Panc1 (cell line): ENCODE measurements at regions not wholly inside any gene's neighbourhood (a gene's known extent, or its start where the extent isn't known, plus 50 kb on each side); places are given as distances from the start of the nearest gene placed in this dataset.

Source experiments
- ATAC-seq: fragments of 200-7000 bp; cut with Tn5 transposase; 2 replicates; pipeline ENCODE4 v1.9.1; 2020; ENCODE audit warnings: mild to moderate bottlenecking, moderate library complexity
- BruUV-seq: library from RNA; stranded (reverse); fragments of 400-500 nt; replicated peaks from 2 replicates; lab custom pipeline; 2021; lab: Mats Ljungman, UMichigan
- CTCF ChIA-PET: fragments of 300-600 bp; sonication (Branson Sonifier 250); formaldehyde crosslinking; loops from one replicate; lab custom pipeline; 2022; ENCODE audit warnings: antibody characterized with exemption; lab: Charles Lee
- POLR2A ChIA-PET: fragments of 300-600 bp; sonication (Branson Sonifier 250); formaldehyde crosslinking; loops from one replicate; lab custom pipeline; 2022; ENCODE audit warnings: antibody characterized with exemption; lab: Charles Lee
- DNase-seq: peaks from one replicate; pipeline ENCODE4 v3.0.0-alpha.2; 2010; ENCODE audit warnings: low read depth, low spot score
- H3K27ac ChIP-seq: 2 replicates; pipeline ENCODE4 v1.5.1; 2011; ENCODE audit warnings: mild to moderate bottlenecking, low read length, inconsistent platforms
- H3K27me3 ChIP-seq: fragments of 200-500 bp; sonication (Bioruptor generic); 2 replicates; pipeline ENCODE4 v1.6.0; 2014; ENCODE audit warnings: low read length, inconsistent platforms; ENCODE audit not compliant: control insufficient read depth, insufficient read depth
- H3K36me3 ChIP-seq: fragments of 200-500 bp; sonication (Bioruptor generic); 2 replicates; pipeline ENCODE4 v1.5.1; 2014; ENCODE audit warnings: inconsistent platforms, mild to moderate bottlenecking, low read length, moderate library complexity; ENCODE audit not compliant: control insufficient read depth, insufficient read depth
- H3K4me1 ChIP-seq: 2 replicates; pipeline ENCODE4 v1.5.1; 2011; ENCODE audit warnings: inconsistent platforms, mild to moderate bottlenecking, low read length, moderate library complexity; ENCODE audit not compliant: control insufficient read depth, insufficient read depth
- H3K4me3 ChIP-seq, 2 experiments: 2 replicates each; pipeline ENCODE4 v1.5.1; 2011 to 2012; ENCODE audit warnings: low read depth in 2 of 2, low read length in 2 of 2, mild to moderate bottlenecking in 2 of 2, inconsistent platforms in 1 of 2, moderate library complexity in 1 of 2
- H3K9me3 ChIP-seq: fragments of 200-500 bp; sonication (Bioruptor generic); 2 replicates; pipeline ENCODE4 v1.5.1; 2014; ENCODE audit warnings: low read depth, mild to moderate bottlenecking, inconsistent platforms, low read length, moderate library complexity; ENCODE audit not compliant: control insufficient read depth, insufficient read depth
- POLR2AphosphoS5 ChIP-seq: IDR thresholded peaks from 2 replicates; pipeline ENCODE4 v1.6.1; 2012; ENCODE audit warnings: mild to moderate bottlenecking, low read depth, low read length, moderate library complexity
- SIN3A ChIP-seq: IDR thresholded peaks from 2 replicates; pipeline ENCODE4 v1.6.1; 2012; ENCODE audit warnings: low read depth, mild to moderate bottlenecking, low read length, moderate library complexity, borderline replicate concordance; ENCODE audit not compliant: insufficient read depth
- TCF7L2 ChIP-seq: IDR thresholded peaks from 2 replicates; pipeline ENCODE4 v1.6.1; 2011; ENCODE audit warnings: mild to moderate bottlenecking, low read depth, low read length, inconsistent platforms
- in situ Hi-C: cut with HindIII; loops from 2 replicates; pipeline ENCODE4 v1.10.0; 2016; ENCODE audit warnings: low sequenced_read_pairs, low pct_unique_long_range_greater_than_20kb
- intact Hi-C: fragments of 100-400 bp; cut with micrococcal nuclease; formaldehyde crosslinking; loops from one replicate; pipeline ENCODE4 v1.10.0; 2022; ENCODE audit not compliant: unreplicated experiment
- TF ChIP-seq, protein P1 (sequence below): fragments of 450-650 bp; IDR thresholded peaks from 2 replicates; pipeline ENCODE4 v1.5.1; 2017; ENCODE audit warnings: mild to moderate bottlenecking
- TF ChIP-seq, protein P2 (sequence below), 2 experiments: IDR thresholded peaks; 2 replicates each; pipeline ENCODE4 v1.6.1; 2011 to 2012; ENCODE audit warnings: low read depth in 2 of 2, control low read depth in 1 of 2, low read length in 1 of 2, mild to moderate bottlenecking in 1 of 2, moderate library complexity in 1 of 2; ENCODE audit not compliant: insufficient read depth in 1 of 2

DNA sequence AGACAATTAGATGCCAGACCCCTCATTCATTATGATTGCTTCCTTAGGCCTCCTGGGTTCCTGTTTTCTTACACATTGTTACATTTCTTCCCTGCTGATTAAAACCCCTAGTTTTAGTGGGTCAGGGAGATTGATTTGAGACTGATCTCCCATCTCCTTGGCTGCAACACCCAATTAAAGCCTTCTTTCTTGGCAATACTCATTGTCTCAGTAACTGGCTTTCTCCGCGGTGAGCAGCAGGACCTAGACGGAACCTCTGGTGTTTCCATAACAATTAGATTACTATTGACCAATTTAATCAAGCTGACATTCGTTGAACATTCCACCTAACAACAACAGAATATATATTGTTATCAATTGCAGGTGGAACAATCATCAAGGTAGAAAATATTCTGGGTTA lies 1676.4 kb upstream of the SLC39A10 start:
- Histone ChIP-seq H3K27me3 (no peaks in the 10 kb centered on the region), H3K9me3 (no peaks in the 10 kb centered on the region), H3K27ac (no peak overlapping the region), H3K4me1 (no peaks in the 10 kb centered on the region), H3K36me3 (no peaks in the 10 kb centered on the region), H3K4me3 (no peak overlapping the region)
- intact Hi-C loops = no loop called here
- ATAC-seq (no peak), DNase-seq (no peak)
- POLR2A ChIA-PET = no interaction called here
- TF ChIP-seq POLR2AphosphoS5 = no peak
- no peak for TF ChIP-seq SIN3A
- TF ChIP-seq, protein P1, sequence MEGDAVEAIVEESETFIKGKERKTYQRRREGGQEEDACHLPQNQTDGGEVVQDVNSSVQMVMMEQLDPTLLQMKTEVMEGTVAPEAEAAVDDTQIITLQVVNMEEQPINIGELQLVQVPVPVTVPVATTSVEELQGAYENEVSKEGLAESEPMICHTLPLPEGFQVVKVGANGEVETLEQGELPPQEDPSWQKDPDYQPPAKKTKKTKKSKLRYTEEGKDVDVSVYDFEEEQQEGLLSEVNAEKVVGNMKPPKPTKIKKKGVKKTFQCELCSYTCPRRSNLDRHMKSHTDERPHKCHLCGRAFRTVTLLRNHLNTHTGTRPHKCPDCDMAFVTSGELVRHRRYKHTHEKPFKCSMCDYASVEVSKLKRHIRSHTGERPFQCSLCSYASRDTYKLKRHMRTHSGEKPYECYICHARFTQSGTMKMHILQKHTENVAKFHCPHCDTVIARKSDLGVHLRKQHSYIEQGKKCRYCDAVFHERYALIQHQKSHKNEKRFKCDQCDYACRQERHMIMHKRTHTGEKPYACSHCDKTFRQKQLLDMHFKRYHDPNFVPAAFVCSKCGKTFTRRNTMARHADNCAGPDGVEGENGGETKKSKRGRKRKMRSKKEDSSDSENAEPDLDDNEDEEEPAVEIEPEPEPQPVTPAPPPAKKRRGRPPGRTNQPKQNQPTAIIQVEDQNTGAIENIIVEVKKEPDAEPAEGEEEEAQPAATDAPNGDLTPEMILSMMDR = no peak
- TF ChIP-seq, protein P2, sequence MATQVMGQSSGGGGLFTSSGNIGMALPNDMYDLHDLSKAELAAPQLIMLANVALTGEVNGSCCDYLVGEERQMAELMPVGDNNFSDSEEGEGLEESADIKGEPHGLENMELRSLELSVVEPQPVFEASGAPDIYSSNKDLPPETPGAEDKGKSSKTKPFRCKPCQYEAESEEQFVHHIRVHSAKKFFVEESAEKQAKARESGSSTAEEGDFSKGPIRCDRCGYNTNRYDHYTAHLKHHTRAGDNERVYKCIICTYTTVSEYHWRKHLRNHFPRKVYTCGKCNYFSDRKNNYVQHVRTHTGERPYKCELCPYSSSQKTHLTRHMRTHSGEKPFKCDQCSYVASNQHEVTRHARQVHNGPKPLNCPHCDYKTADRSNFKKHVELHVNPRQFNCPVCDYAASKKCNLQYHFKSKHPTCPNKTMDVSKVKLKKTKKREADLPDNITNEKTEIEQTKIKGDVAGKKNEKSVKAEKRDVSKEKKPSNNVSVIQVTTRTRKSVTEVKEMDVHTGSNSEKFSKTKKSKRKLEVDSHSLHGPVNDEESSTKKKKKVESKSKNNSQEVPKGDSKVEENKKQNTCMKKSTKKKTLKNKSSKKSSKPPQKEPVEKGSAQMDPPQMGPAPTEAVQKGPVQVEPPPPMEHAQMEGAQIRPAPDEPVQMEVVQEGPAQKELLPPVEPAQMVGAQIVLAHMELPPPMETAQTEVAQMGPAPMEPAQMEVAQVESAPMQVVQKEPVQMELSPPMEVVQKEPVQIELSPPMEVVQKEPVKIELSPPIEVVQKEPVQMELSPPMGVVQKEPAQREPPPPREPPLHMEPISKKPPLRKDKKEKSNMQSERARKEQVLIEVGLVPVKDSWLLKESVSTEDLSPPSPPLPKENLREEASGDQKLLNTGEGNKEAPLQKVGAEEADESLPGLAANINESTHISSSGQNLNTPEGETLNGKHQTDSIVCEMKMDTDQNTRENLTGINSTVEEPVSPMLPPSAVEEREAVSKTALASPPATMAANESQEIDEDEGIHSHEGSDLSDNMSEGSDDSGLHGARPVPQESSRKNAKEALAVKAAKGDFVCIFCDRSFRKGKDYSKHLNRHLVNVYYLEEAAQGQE (IDR thresholded peaks at IDR 0.05; ENCODE audit: insufficient read depth in 1 of 2, low read depth in 2 of 2, low read length in 1 of 2) = no peak
- no peak for TF ChIP-seq TCF7L2
- CTCF ChIA-PET = no interaction called here
- in situ Hi-C loops = no loop called here
- BruUV-seq = no TSS peak

DNA sequence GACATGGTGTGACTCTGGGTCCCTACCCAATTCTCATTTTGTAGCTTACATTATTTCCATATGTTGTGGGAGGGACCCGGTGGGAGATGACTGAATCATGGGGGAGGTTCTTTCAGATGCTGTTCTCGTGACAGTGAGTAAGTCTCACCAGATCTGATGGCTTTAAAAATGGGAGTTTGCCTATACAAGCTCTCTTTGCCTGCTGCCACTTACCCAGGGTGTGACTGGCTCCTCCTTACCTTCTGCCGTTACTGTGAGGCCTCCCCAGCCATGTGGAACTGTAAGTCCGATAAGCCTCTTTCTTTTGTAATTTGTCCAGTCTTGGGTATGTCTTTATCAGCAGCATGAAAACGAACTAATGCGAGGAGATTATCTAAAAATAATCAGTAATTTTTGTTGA lies 1683.2 kb upstream of the SLC39A10 start:
- ChIA-PET POLR2A (no interaction called here), CTCF (interaction anchor here (0.7 kb wide), 1 partner anchor 1418 kb away, joined by 3 read pairs; no protein-coding TSS in a partner anchor)
- Histone ChIP-seq H3K36me3 (no peaks in the 10 kb centered on the region), H3K27me3 (no peaks in the 10 kb centered on the region), H3K27ac (no peak overlapping the region), H3K4me3 (no peak overlapping the region), H3K4me1 (no peaks in the 10 kb centered on the region), H3K9me3 (no peaks in the 10 kb centered on the region)
- TF ChIP-seq SIN3A = no peak
- TF ChIP-seq, protein P2 (IDR thresholded peaks at IDR 0.05; ENCODE audit: insufficient read depth in 1 of 2, low read depth in 2 of 2, low read length in 1 of 2) = no peak
- no TSS peak for BruUV-seq
- ATAC-seq (no peak), DNase-seq (no peak)
- in situ Hi-C loops = no loop called here
- intact Hi-C loops = no loop called here
